Esophagus squamous epithelium (tissue), 5 donors: ENCODE measurements at regions not wholly inside any gene's neighbourhood (a gene's known extent, or its start where the extent isn't known, plus 50 kb on each side); places are given as distances from the start of the nearest gene placed in this dataset.

Source experiments
- DNase-seq: peaks from one replicate; lab custom pipeline; 2025; lab: John Stamatoyannopoulos, UW
- H3K27ac ChIP-seq, 4 donors: fragments of 200-600 bp; sonication (generic); one replicate each; pipeline ENCODE4 v1.5.1; 2016 to 2019; ENCODE audit warnings: mild to moderate bottlenecking in 1 of 4
- H3K27me3 ChIP-seq, 4 donors: fragments of 200-600 bp; sonication (generic); 1 replicate in 3 of 4; 2 replicates in 1 of 4; pipeline versions ENCODE4 v1.5.1 to v1.6.0; 2017 to 2021; ENCODE audit warnings: antibody characterized with exemption in 1 of 4
- H3K36me3 ChIP-seq, 3 donors: fragments of 200-600 bp; sonication (generic); one replicate each; pipeline ENCODE4 v1.5.1; 2016 to 2019
- H3K4me1 ChIP-seq, 3 donors: fragments of 200-600 bp; sonication (generic); one replicate each; pipeline ENCODE4 v1.5.1; 2017 to 2019
- H3K4me3 ChIP-seq, 4 donors: fragments of 200-600 bp; sonication (generic); 1 replicate in 3 of 4; 2 replicates in 1 of 4; pipeline ENCODE4 v1.5.1; 2016 to 2019; ENCODE audit warnings: mild to moderate bottlenecking in 2 of 4, moderate library complexity in 1 of 4
- H3K9me3 ChIP-seq, 3 donors: fragments of 200-600 bp; sonication (generic); one replicate each; pipeline ENCODE4 v1.5.1; 2016 to 2019
- POLR2A ChIP-seq, 4 donors: fragments of 450-650 bp; IDR thresholded peaks; one replicate each; pipeline ENCODE4 v1.6.1; 2017; ENCODE audit warnings: antibody characterized with exemption in 4 of 4, mild to moderate bottlenecking in 4 of 4, moderate library complexity in 3 of 4
- whole genome bisulfite sequencing, 2 donors: methylation state at CpG; one replicate each; pipeline ENCODE4 v1.1.5; 2018; 5-methylcytosine and 5-hydroxymethylcytosine counted together
- intact Hi-C: fragments of 100-400 bp; cut with DNase I; formaldehyde crosslinking; loops from one replicate; pipeline ENCODE4 v1.15.0; 2022
- TF ChIP-seq, protein P1 (sequence below), 6 experiments: fragments of 450-650 bp in 4 of 6; fragments of 200-600 bp in 2 of 6; sonication (generic) in 2 of 6; IDR thresholded peaks; one replicate each; pipeline ENCODE4 v1.5.1; 2016 to 2019; ENCODE audit warnings: antibody characterized with exemption in 6 of 6, mild to moderate bottlenecking in 4 of 6, moderate library complexity in 4 of 6
- donor health status: DM: yes; HTN: yes; CAD: no.

DNA sequence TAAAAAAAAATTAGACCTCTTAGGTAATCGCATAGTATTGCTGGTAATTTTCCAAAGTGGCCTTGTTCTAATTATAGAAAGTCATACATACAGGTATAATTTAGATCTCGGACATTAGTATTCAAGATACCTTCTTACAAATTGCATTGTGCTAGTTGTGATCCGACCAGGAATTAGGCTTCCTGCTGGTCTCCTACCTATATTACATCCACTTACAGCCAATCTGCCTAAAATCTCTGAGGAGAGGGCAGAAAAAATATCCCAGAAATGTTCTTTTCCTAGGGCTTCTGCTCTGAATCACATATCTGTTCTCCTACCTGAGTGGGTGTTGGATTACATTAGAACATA is 314.7 kb upstream of the GULP1 start:
- H3K27ac ChIP-seq = no peak overlapping the region
- intact Hi-C loops = no loop called here
- no peak overlapping the region for H3K4me3 ChIP-seq
- no peaks in the 10 kb centered on the region for H3K27me3 ChIP-seq
- TF ChIP-seq, protein P1, sequence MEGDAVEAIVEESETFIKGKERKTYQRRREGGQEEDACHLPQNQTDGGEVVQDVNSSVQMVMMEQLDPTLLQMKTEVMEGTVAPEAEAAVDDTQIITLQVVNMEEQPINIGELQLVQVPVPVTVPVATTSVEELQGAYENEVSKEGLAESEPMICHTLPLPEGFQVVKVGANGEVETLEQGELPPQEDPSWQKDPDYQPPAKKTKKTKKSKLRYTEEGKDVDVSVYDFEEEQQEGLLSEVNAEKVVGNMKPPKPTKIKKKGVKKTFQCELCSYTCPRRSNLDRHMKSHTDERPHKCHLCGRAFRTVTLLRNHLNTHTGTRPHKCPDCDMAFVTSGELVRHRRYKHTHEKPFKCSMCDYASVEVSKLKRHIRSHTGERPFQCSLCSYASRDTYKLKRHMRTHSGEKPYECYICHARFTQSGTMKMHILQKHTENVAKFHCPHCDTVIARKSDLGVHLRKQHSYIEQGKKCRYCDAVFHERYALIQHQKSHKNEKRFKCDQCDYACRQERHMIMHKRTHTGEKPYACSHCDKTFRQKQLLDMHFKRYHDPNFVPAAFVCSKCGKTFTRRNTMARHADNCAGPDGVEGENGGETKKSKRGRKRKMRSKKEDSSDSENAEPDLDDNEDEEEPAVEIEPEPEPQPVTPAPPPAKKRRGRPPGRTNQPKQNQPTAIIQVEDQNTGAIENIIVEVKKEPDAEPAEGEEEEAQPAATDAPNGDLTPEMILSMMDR (IDR thresholded peaks at IDR 0.05) = no peak
- no peak for TF ChIP-seq POLR2A (IDR thresholded peaks at IDR 0.05)
- H3K9me3 ChIP-seq = no peaks in the 10 kb centered on the region
- H3K4me1 ChIP-seq = no peaks in the 10 kb centered on the region
- no peaks in the 10 kb centered on the region for H3K36me3 ChIP-seq
- WGBS, 2 donors = 71 to 72% methylated on average over 3 of the region's 3 CpGs
- DNase-seq = no peak

DNA sequence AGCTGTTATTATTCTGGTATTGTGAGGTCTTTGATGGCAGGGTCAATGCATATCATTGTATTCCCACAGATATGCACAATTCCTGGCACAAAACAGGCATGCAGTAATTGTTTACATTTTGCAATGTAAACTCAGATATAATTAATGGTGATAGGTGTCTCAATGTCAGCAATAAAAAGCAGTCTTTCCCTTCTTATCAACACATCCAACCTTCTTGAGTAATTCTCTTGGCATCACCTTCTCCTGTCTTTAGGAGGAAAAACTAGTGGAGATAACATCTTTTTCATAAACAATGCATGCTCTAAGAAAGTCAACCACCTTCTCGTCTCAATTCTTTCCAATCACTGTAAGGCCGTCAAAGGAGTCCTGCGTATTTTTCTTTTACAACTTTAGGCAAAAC is 313.3 kb upstream of the GULP1 start:
- no peak for DNase-seq
- H3K27me3 ChIP-seq = no peaks in the 10 kb centered on the region
- no peaks in the 10 kb centered on the region for H3K4me1 ChIP-seq
- H3K27ac ChIP-seq = no peak overlapping the region
- no peak for TF ChIP-seq POLR2A (IDR thresholded peaks at IDR 0.05)
- TF ChIP-seq, protein P1 (IDR thresholded peaks at IDR 0.05) = no peak
- WGBS, 2 donors = 66 to 82% methylated on average over 3 of the region's 3 CpGs
- H3K9me3 ChIP-seq = no peaks in the 10 kb centered on the region
- H3K4me3 ChIP-seq = no peak overlapping the region
- no peaks in the 10 kb centered on the region for H3K36me3 ChIP-seq
- intact Hi-C loops = no loop called here

DNA sequence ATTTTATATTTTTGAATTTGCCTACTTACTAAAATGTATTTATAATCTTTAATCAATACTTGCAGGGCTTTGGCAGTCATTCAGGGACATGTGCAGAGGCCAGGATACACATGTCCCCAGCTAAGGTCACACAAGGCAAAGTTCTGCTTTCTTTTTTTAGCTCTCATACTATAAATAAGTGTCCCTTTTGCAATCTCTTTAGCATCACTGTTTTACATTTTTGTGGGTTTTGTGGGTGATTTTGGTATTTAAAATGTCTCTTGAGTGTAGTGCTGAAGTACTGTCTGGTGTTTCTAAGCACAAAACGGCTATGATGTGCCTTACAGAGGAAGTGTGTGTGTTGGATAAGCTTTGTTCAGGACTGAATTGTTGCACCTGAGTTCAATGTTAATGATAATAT is 309.0 kb upstream of the GULP1 start:
- WGBS, 2 donors = 39 to 40% methylated on average over 1 of the region's 1 CpG
- intact Hi-C loops = no loop called here
- Histone ChIP-seq H3K36me3 (no peaks in the 10 kb centered on the region), H3K4me1 (no peaks in the 10 kb centered on the region), H3K27me3 (no peaks in the 10 kb centered on the region), H3K9me3 (no peaks in the 10 kb centered on the region), H3K4me3 (no peak overlapping the region), H3K27ac (no peak overlapping the region)
- no peak for DNase-seq
- no peak for TF ChIP-seq POLR2A (IDR thresholded peaks at IDR 0.05)
- TF ChIP-seq, protein P1 (IDR thresholded peaks at IDR 0.05) = no peak

DNA sequence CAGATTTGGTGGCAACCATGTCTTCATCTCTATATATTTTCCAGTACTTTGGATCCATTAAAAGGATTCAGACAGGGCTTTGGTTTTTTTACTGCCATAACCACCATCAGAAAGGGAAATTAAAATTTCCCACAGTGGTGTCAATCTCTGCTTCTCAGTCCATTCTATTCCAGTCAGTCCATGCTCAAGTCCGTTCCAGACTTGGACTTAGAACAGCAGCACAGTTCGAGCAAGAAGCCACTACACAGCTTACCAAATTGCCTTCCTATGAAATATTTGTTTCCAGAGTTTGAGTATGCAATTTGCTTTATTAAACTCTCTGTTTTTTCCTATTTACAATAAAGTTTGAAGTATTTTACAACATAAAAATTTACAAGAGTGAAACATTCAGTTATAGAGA is 306.5 kb upstream of the GULP1 start:
- H3K4me1 ChIP-seq = peaks cover 0 to 2% (median 0%) of the 10 kb centered on the region in 3 donors
- TF ChIP-seq, protein P1 (IDR thresholded peaks at IDR 0.05) = no peak
- no peak for TF ChIP-seq POLR2A (IDR thresholded peaks at IDR 0.05)
- WGBS, 2 donors = 82 to 86% methylated on average over 2 of the region's 2 CpGs
- no peak overlapping the region for H3K4me3 ChIP-seq
- intact Hi-C loops = no loop called here
- H3K36me3 ChIP-seq = no peaks in the 10 kb centered on the region
- DNase-seq = no peak
- H3K27ac ChIP-seq = no peak overlapping the region
- H3K27me3 ChIP-seq = no peaks in the 10 kb centered on the region
- H3K9me3 ChIP-seq = no peaks in the 10 kb centered on the region

DNA sequence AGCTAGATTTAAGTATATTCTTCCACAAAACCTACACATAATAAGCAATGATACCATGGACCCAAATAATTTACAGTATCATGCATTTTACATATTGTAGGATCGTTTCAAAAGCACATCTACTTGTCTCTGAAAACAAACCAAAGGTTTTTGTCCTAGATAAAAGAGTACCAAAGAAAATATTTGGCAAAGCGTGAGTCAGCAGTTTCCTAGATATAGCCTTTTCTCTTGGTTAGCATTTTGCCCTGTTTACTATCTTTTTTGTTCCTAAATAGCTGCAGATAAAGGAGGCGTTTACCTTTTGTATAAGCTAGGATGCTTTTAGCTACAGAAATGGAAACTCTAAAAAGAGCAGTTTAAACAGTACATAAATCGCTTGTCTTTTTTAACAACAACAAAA is 305.8 kb upstream of the GULP1 start:
- WGBS, 2 donors = 37 to 41% methylated on average over 4 of the region's 4 CpGs
- intact Hi-C loops = no loop called here
- no peak for DNase-seq

More for the DNA sequence above, 305.8 kb upstream of the GULP1 start:
- Histone ChIP-seq H3K4me1 (peaks cover 0 to 3% (median 0%) of the 10 kb centered on the region in 3 donors), H3K9me3 (no peaks in the 10 kb centered on the region), H3K27ac (no peak overlapping the region), H3K36me3 (no peaks in the 10 kb centered on the region), H3K27me3 (no peaks in the 10 kb centered on the region), H3K4me3 (no peak overlapping the region)
- TF ChIP-seq, protein P1 (IDR thresholded peaks at IDR 0.05) = no peak
- TF ChIP-seq POLR2A (IDR thresholded peaks at IDR 0.05) = no peak
